Liver (tissue), 3 donors: ENCODE measurements at regions not wholly inside any gene's neighbourhood (a gene's known extent, or its start where the extent isn't known, plus 50 kb on each side); places are given as distances from the start of the nearest gene placed in this dataset.

ENCODE experiments used
- EGR1 ChIP-seq, 2 donors: IDR thresholded peaks; 2 replicates each; pipeline ENCODE4 v1.6.1; 2016 to 2018; ENCODE audit warnings: antibody characterized with exemption in 2 of 2, low read depth in 2 of 2
- GABPA ChIP-seq, 2 donors: IDR thresholded peaks in 1 of 2; conservative IDR thresholded peaks in 1 of 2; 2 replicates each; pipeline ENCODE4 v1.6.1; 2016; ENCODE audit warnings: antibody characterized with exemption in 2 of 2, mild to moderate bottlenecking in 1 of 2, moderate library complexity in 1 of 2
- HNF4A ChIP-seq, 2 donors: conservative IDR thresholded peaks; 2 replicates each; pipeline ENCODE4 v1.6.1; 2016; ENCODE audit warnings: antibody characterized with exemption in 2 of 2, mild to moderate bottlenecking in 2 of 2
- SP1 ChIP-seq: IDR thresholded peaks from 2 replicates; pipeline ENCODE4 v1.6.1; 2018; ENCODE audit warnings: antibody characterized with exemption, mild to moderate bottlenecking
- TF ChIP-seq, protein P1 (sequence below): IDR thresholded peaks from 2 replicates; pipeline ENCODE4 v1.6.1; 2016; ENCODE audit warnings: antibody characterized with exemption, mild to moderate bottlenecking
- TF ChIP-seq, protein P2 (sequence below): fragments of 150-350 bp; IDR thresholded peaks from 2 replicates; pipeline ENCODE4 v1.5.1; 2017; ENCODE audit warnings: improper control_type of control experiment, low read depth, low read length; ENCODE audit not compliant: missing input control
- TF ChIP-seq, protein P3 (sequence below): IDR thresholded peaks from 2 replicates; pipeline ENCODE4 v1.6.1; 2016; ENCODE audit warnings: antibody characterized with exemption
- TF ChIP-seq, protein P4 (sequence below): IDR thresholded peaks from 2 replicates; pipeline ENCODE4 v1.6.1; 2016; ENCODE audit warnings: antibody characterized with exemption
- donor health status: healthy.
- donor health status: healthy.

DNA sequence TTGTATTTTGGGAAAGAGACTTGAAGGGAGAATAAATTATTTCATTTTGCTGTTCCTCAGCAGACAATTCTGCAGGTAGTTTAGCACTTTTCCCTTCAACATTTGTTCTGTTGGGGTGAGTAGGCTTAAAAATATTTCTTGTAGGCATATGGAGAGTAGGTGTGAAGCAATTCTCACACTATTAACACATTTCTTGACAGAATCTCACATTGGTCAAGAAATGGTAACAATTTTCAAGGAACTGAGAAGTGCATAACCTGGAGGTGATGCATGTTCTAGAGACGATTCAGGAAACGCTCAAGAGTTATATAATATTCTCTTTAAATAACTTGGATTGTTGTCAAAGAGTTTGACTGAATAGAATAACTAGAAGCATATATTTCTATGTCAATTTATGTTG, 658.2 kb downstream of the STIM2 start:
- TF ChIP-seq, protein P1, sequence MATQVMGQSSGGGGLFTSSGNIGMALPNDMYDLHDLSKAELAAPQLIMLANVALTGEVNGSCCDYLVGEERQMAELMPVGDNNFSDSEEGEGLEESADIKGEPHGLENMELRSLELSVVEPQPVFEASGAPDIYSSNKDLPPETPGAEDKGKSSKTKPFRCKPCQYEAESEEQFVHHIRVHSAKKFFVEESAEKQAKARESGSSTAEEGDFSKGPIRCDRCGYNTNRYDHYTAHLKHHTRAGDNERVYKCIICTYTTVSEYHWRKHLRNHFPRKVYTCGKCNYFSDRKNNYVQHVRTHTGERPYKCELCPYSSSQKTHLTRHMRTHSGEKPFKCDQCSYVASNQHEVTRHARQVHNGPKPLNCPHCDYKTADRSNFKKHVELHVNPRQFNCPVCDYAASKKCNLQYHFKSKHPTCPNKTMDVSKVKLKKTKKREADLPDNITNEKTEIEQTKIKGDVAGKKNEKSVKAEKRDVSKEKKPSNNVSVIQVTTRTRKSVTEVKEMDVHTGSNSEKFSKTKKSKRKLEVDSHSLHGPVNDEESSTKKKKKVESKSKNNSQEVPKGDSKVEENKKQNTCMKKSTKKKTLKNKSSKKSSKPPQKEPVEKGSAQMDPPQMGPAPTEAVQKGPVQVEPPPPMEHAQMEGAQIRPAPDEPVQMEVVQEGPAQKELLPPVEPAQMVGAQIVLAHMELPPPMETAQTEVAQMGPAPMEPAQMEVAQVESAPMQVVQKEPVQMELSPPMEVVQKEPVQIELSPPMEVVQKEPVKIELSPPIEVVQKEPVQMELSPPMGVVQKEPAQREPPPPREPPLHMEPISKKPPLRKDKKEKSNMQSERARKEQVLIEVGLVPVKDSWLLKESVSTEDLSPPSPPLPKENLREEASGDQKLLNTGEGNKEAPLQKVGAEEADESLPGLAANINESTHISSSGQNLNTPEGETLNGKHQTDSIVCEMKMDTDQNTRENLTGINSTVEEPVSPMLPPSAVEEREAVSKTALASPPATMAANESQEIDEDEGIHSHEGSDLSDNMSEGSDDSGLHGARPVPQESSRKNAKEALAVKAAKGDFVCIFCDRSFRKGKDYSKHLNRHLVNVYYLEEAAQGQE, result no peak
- TF ChIP-seq, protein P2, sequence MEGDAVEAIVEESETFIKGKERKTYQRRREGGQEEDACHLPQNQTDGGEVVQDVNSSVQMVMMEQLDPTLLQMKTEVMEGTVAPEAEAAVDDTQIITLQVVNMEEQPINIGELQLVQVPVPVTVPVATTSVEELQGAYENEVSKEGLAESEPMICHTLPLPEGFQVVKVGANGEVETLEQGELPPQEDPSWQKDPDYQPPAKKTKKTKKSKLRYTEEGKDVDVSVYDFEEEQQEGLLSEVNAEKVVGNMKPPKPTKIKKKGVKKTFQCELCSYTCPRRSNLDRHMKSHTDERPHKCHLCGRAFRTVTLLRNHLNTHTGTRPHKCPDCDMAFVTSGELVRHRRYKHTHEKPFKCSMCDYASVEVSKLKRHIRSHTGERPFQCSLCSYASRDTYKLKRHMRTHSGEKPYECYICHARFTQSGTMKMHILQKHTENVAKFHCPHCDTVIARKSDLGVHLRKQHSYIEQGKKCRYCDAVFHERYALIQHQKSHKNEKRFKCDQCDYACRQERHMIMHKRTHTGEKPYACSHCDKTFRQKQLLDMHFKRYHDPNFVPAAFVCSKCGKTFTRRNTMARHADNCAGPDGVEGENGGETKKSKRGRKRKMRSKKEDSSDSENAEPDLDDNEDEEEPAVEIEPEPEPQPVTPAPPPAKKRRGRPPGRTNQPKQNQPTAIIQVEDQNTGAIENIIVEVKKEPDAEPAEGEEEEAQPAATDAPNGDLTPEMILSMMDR, result no peak
- TF ChIP-seq, protein P3, sequence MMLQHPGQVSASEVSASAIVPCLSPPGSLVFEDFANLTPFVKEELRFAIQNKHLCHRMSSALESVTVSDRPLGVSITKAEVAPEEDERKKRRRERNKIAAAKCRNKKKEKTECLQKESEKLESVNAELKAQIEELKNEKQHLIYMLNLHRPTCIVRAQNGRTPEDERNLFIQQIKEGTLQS, result no peak
- TF ChIP-seq EGR1 (IDR thresholded peaks at IDR 0.05; ENCODE audit: low read depth in 2 of 2), result no peak
- no peak for TF ChIP-seq GABPA (IDR thresholded peaks at IDR 0.05 in 1 of 2, conservative IDR thresholded peaks at IDR 0.05 in 1 of 2)
- TF ChIP-seq HNF4A (conservative IDR thresholded peaks at IDR 0.05), result no peak
- TF ChIP-seq SP1, result no peak
- TF ChIP-seq, protein P4, sequence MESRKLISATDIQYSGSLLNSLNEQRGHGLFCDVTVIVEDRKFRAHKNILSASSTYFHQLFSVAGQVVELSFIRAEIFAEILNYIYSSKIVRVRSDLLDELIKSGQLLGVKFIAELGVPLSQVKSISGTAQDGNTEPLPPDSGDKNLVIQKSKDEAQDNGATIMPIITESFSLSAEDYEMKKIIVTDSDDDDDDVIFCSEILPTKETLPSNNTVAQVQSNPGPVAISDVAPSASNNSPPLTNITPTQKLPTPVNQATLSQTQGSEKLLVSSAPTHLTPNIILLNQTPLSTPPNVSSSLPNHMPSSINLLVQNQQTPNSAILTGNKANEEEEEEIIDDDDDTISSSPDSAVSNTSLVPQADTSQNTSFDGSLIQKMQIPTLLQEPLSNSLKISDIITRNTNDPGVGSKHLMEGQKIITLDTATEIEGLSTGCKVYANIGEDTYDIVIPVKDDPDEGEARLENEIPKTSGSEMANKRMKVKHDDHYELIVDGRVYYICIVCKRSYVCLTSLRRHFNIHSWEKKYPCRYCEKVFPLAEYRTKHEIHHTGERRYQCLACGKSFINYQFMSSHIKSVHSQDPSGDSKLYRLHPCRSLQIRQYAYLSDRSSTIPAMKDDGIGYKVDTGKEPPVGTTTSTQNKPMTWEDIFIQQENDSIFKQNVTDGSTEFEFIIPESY, result no peak
